RWPE2 (cell line): ENCODE measurements at regions not wholly inside any gene's neighbourhood (a gene's known extent, or its start where the extent isn't known, plus 50 kb on each side); places are given as distances from the start of the nearest gene placed in this dataset.

ENCODE experiments used
- ATAC-seq: fragments of 200-7000 bp; cut with Tn5 transposase; 3 replicates; pipeline ENCODE4 v1.9.1; 2021; ENCODE audit warnings: low read depth
- DNase-seq: peaks from one replicate; pipeline ENCODE4 v3.0.0-alpha.2; 2020; ENCODE audit warnings: low spot score
- H3K27ac ChIP-seq: fragments of 450-650 bp; 2 replicates; pipeline ENCODE4 v1.5.1; 2017; ENCODE audit warnings: mild to moderate bottlenecking; ENCODE audit not compliant: poor library complexity, severe bottlenecking
- H3K27me3 ChIP-seq: fragments of 250-450 bp; sonication (Bioruptor Pico); 2 replicates; pipeline ENCODE4 v1.5.1; 2021; ENCODE audit warnings: mild to moderate bottlenecking, moderate library complexity; ENCODE audit not compliant: insufficient read depth, poor library complexity, severe bottlenecking
- H3K36me3 ChIP-seq: fragments of 250-450 bp; sonication (Bioruptor Pico); 2 replicates; pipeline ENCODE4 v1.5.1; 2020; ENCODE audit warnings: low read depth, mild to moderate bottlenecking, moderate library complexity
- H3K4me1 ChIP-seq: fragments of 250-450 bp; sonication (Bioruptor Pico); 2 replicates; pipeline ENCODE4 v1.5.1; 2021; ENCODE audit warnings: mild to moderate bottlenecking, moderate library complexity; ENCODE audit not compliant: insufficient read depth, poor library complexity, severe bottlenecking
- H3K4me3 ChIP-seq: fragments of 250-450 bp; sonication (Bioruptor Pico); 2 replicates; pipeline ENCODE4 v1.5.1; 2021; ENCODE audit warnings: mild to moderate bottlenecking, moderate library complexity; ENCODE audit not compliant: severe bottlenecking
- H3K9me3 ChIP-seq: fragments of 250-450 bp; sonication (Bioruptor Pico); 2 replicates; pipeline ENCODE4 v1.5.1; 2021; ENCODE audit warnings: mild to moderate bottlenecking, moderate library complexity; ENCODE audit not compliant: severe bottlenecking
- CTCF ChIP-seq: fragments of 450-650 bp; IDR thresholded peaks from one replicate; pipeline ENCODE4 v1.5.1; 2017; ENCODE audit warnings: mild to moderate bottlenecking, moderate library complexity; ENCODE audit not compliant: poor library complexity, severe bottlenecking

- no peaks in the 10 kb centered on the region for H3K4me1 ChIP-seq
- no peak for TF ChIP-seq CTCF
- no peaks in the 10 kb centered on the region for H3K9me3 ChIP-seq
- no peak overlapping the region for H3K4me3 ChIP-seq
- no peaks in the 10 kb centered on the region for H3K36me3 ChIP-seq
- no peak for ATAC-seq
- DNase-seq = no peak
- peaks cover 9% of the 10 kb centered on the region for H3K27me3 ChIP-seq
- no peak overlapping the region for H3K27ac ChIP-seq
These were observed 164.1 kb downstream of the IRX2 start for GRCh38 chr5:2587189-2588031.

- no peak overlapping the region for H3K27ac ChIP-seq
- ATAC-seq (no peak), DNase-seq (no peak)
- no peak overlapping the region for H3K4me3 ChIP-seq
- no peak for TF ChIP-seq CTCF
- no peaks in the 10 kb centered on the region for H3K27me3 ChIP-seq
- H3K36me3 ChIP-seq = no peaks in the 10 kb centered on the region
- no peaks in the 10 kb centered on the region for H3K9me3 ChIP-seq
- H3K4me1 ChIP-seq = no peaks in the 10 kb centered on the region
These were observed 165.3 kb downstream of the IRX2 start for GRCh38 chr5:2586016-2586715.

GRCh38 chr5:2584579-2585269 is 166.8 kb downstream of the IRX2 start:
- Histone ChIP-seq H3K9me3 (no peaks in the 10 kb centered on the region), H3K4me3 (no peak overlapping the region), H3K27ac (no peak overlapping the region), H3K4me1 (no peaks in the 10 kb centered on the region), H3K36me3 (no peaks in the 10 kb centered on the region), H3K27me3 (no peaks in the 10 kb centered on the region)
- ATAC-seq (no peak), DNase-seq (no peak)
- TF ChIP-seq CTCF = no peak

- no peak overlapping the region for H3K27ac ChIP-seq
These were observed 169.0 kb downstream of the IRX2 start for GRCh38 chr5:2582507-2582906.

More at GRCh38 chr5:2582507-2582906, 169.0 kb downstream of the IRX2 start:
- no peak overlapping the region for H3K4me3 ChIP-seq
- no peaks in the 10 kb centered on the region for H3K27me3 ChIP-seq
- DNase-seq = no peak
- no peak for ATAC-seq
- H3K9me3 ChIP-seq = no peaks in the 10 kb centered on the region
- no peak for TF ChIP-seq CTCF
- H3K36me3 ChIP-seq = no peaks in the 10 kb centered on the region
- no peaks in the 10 kb centered on the region for H3K4me1 ChIP-seq
